Stimulated activated CD4-positive, alpha-beta T cell treated with anti-CD3 and anti-CD28 coated beads, Interleukin-12 subunit alpha, Interleukin-12 subunit beta, amount 100 ng/mL, for 48 hours (primary cell): ENCODE measurements at regions not wholly inside any gene's neighbourhood (a gene's known extent, or its start where the extent isn't known, plus 50 kb on each side); places are given as distances from the start of the nearest gene placed in this dataset.
"Not testable (repeated sequence)": the region's sequence is repeated elsewhere in the genome, so short reads cannot be mapped to it uniquely, and the experiment has no call there.

Experiments
- DNase-seq, 3 donors: peaks; one replicate each; pipeline ENCODE4 v3.0.0-alpha.2; 2020; ENCODE audit warnings: low read depth in 2 of 3, low spot score in 1 of 3

GRCh38 chr2:192952245-192952644 is 757.5 kb upstream of the TMEFF2 start:
- no peak for DNase-seq

GRCh38 chr2:192948316-192948715 is 753.6 kb upstream of the TMEFF2 start:
- no peak for DNase-seq

- DNase-seq = no peak
These were observed 752.6 kb upstream of the TMEFF2 start for GRCh38 chr2:192947352-192947751.

- no peak for DNase-seq
These were observed 746.0 kb upstream of the TMEFF2 start for GRCh38 chr2:192940767-192941166.

- DNase-seq = no peak
These were observed 737.6 kb upstream of the TMEFF2 start for GRCh38 chr2:192932376-192932775.

- not testable (repeated sequence) for DNase-seq
These were observed 726.9 kb upstream of the TMEFF2 start for GRCh38 chr2:192921631-192922030.

- DNase-seq = no peak
These were observed 706.7 kb upstream of the TMEFF2 start for GRCh38 chr2:192901446-192901845.

GRCh38 chr2:192899466-192899865 is 704.7 kb upstream of the TMEFF2 start:
- no peak for DNase-seq

- not testable (repeated sequence) for DNase-seq
These were observed 699.2 kb upstream of the TMEFF2 start for GRCh38 chr2:192893976-192894375.

GRCh38 chr2:192888109-192888508 is 693.4 kb upstream of the TMEFF2 start:
- DNase-seq = no peak

- no peak for DNase-seq
These were observed 692.6 kb upstream of the TMEFF2 start for GRCh38 chr2:192887337-192887736.

- DNase-seq = no peak
These were observed 691.9 kb upstream of the TMEFF2 start for GRCh38 chr2:192886636-192887035.

GRCh38 chr2:192885569-192886160 is 690.9 kb upstream of the TMEFF2 start:
- no peak for DNase-seq

GRCh38 chr2:192877159-192877558 is 682.4 kb upstream of the TMEFF2 start:
- no peak for DNase-seq

GRCh38 chr2:192876698-192877097 is 682.0 kb upstream of the TMEFF2 start:
- no peak for DNase-seq

- DNase-seq = no peak
These were observed 660.0 kb upstream of the TMEFF2 start for GRCh38 chr2:192854706-192855105.

GRCh38 chr2:192854031-192854430 is 659.3 kb upstream of the TMEFF2 start:
- DNase-seq = no peak

- no peak for DNase-seq
These were observed 634.2 kb upstream of the TMEFF2 start for GRCh38 chr2:192828947-192829346.

- DNase-seq = no peak
These were observed 633.4 kb upstream of the TMEFF2 start for GRCh38 chr2:192828175-192828574.

- no peak for DNase-seq
These were observed 633.0 kb upstream of the TMEFF2 start for GRCh38 chr2:192827735-192828134.

GRCh38 chr2:192814376-192814775 is 619.6 kb upstream of the TMEFF2 start:
- no peak for DNase-seq

- DNase-seq = no peak
These were observed 618.6 kb upstream of the TMEFF2 start for GRCh38 chr2:192813341-192813740.

GRCh38 chr2:192809173-192809572 is 614.4 kb upstream of the TMEFF2 start:
- DNase-seq = no peak

GRCh38 chr2:192783643-192784042 is 588.9 kb upstream of the TMEFF2 start:
- DNase-seq = no peak
